Kidney capillary endothelial cell (primary cell): ENCODE measurements at regions not wholly inside any gene's neighbourhood (a gene's known extent, or its start where the extent isn't known, plus 50 kb on each side); places are given as distances from the start of the nearest gene placed in this dataset.
A peak's percentile ranks its signal among the peaks of the same experiment; 100 is the strongest.

Experiments used
- DNase-seq: peaks from one replicate; pipeline ENCODE4 v3.0.0-alpha.2; 2018; ENCODE audit warnings: low spot score

GRCh38 chr11:29781268-29781667 is 235.6 kb downstream of the KCNA4 start:
- DNase-seq, result no peak

- DNase-seq, result no peak
Observed at GRCh38 chr11:29780756-29781155, 236.1 kb downstream of the KCNA4 start.

- DNase-seq, result no peak
Observed at GRCh38 chr11:29773656-29774264, 243.1 kb downstream of the KCNA4 start.

- DNase-seq, result no peak
Observed at GRCh38 chr11:29756871-29757270, 260.0 kb downstream of the KCNA4 start.

- DNase-seq, result no peak
Observed at GRCh38 chr11:29755474-29755873, 261.4 kb downstream of the KCNA4 start.

- no peak for DNase-seq
Observed at GRCh38 chr11:29751618-29752017, 265.2 kb downstream of the KCNA4 start.

- no peak for DNase-seq
Observed at GRCh38 chr11:29750392-29750791, 266.4 kb downstream of the KCNA4 start.

- no peak for DNase-seq
Observed at GRCh38 chr11:29734287-29734686, 282.5 kb downstream of the KCNA4 start.

- DNase-seq, result no peak
Observed at GRCh38 chr11:29713831-29714320, 303.0 kb downstream of the KCNA4 start.

GRCh38 chr11:29712616-29713015 is 304.2 kb downstream of the KCNA4 start:
- DNase-seq, result no peak

GRCh38 chr11:29707924-29708323 is 308.9 kb downstream of the KCNA4 start:
- DNase-seq, result no peak

GRCh38 chr11:29685361-29685760 is 331.5 kb downstream of the KCNA4 start:
- no peak for DNase-seq

- no peak for DNase-seq
Observed at GRCh38 chr11:29682856-29683255, 334.0 kb downstream of the KCNA4 start.

- no peak for DNase-seq
Observed at GRCh38 chr11:29679996-29680395, 336.8 kb downstream of the KCNA4 start.

GRCh38 chr11:29676993-29677392 is 339.8 kb downstream of the KCNA4 start:
- DNase-seq, result no peak

GRCh38 chr11:29669310-29669709 is 347.5 kb downstream of the KCNA4 start:
- no peak for DNase-seq

GRCh38 chr11:29657709-29658108 is 359.1 kb downstream of the KCNA4 start:
- DNase-seq, result no peak

- no peak for DNase-seq
Observed at GRCh38 chr11:29656597-29656996, 360.2 kb downstream of the KCNA4 start.

GRCh38 chr11:29645373-29645772 is 371.5 kb downstream of the KCNA4 start:
- no peak for DNase-seq

- peak; percentile 1 for DNase-seq
Observed at GRCh38 chr11:29641201-29641600, 375.6 kb downstream of the KCNA4 start.

- no peak for DNase-seq
Observed at GRCh38 chr11:29634744-29635143, 382.1 kb downstream of the KCNA4 start.

GRCh38 chr11:29634244-29634643 is 382.6 kb downstream of the KCNA4 start:
- peak; percentile 2 for DNase-seq

- no peak for DNase-seq
Observed at GRCh38 chr11:29629286-29629685, 387.5 kb downstream of the KCNA4 start.

- DNase-seq, result no peak
Observed at GRCh38 chr11:29628609-29629008, 388.2 kb downstream of the KCNA4 start.
